ENCODE measurements at regions not wholly inside any gene's neighbourhood (a gene's known extent, or its start where the extent isn't known, plus 50 kb on each side); places are given as distances from the start of the nearest gene placed in this dataset.

DNA sequence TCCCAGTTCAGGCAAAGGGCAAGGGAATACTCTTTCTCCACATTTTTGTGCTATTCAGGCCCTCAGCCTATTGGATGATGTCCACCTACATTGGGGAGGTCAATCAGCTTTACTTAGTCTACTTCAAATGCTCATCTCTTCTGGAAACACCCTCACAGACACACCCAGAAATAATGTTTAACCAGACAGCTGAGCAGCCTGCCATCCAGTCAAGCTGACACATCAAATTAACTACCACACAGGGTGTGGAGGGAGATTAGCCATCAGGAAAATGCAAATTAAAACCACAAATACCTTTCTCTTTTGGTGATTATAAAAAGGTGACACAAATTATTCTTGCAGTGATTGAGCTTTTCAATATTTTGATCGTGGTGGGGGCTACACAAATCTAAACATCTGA is 74.7 kb upstream of the FZD8 start:
- no peak overlapping the region for H2AK5ac ChIP-seq (ENCODE audit: low read depth, low read length)
- no peaks in the 10 kb centered on the region for H3K36me3 ChIP-seq (ENCODE audit: control insufficient read depth, insufficient read depth, low read length)
- no peaks in the 10 kb centered on the region for H3K4me1 ChIP-seq (ENCODE audit: control insufficient read depth, insufficient read depth, low read length)
- H3K4me3 ChIP-seq (ENCODE audit: insufficient read depth, low read depth, low read length) = no peak overlapping the region
- H2BK15ac ChIP-seq (ENCODE audit: low read depth, low read length) = no peak overlapping the region
- H4K5ac ChIP-seq (ENCODE audit: low read depth, low read length) = no peak overlapping the region
- H3K79me1 ChIP-seq (ENCODE audit: low read depth in 1 of 2, low read length in 2 of 2) = no peaks in the 10 kb centered on the region
- in situ Hi-C loops (cut with MboI; ENCODE audit: low sequenced_read_pairs) (no loop called here), intact Hi-C loops (cut with micrococcal nuclease) (no loop called here), dilution Hi-C loops (cut with HindIII; ENCODE audit: low sequenced_read_pairs, unreplicated experiment) (no loop called here)
- peaks cover 12% of the 10 kb centered on the region; the same call in 1 of the 2 replicates for H3K27me3 ChIP-seq (ENCODE audit: control insufficient read depth, insufficient read depth, low read length)
- POLR2A ChIA-PET (ENCODE audit: unreplicated experiment) = no interaction called here
- no peak overlapping the region for H3K4ac ChIP-seq (ENCODE audit: low read depth, low read length)
- WGBS, 2 experiments (ENCODE audit: extremely low coverage in 2 of 2, insufficient read length in 1 of 2) = no CpG with 5 or more reads among the region's 1 CpG
- no TSS peak for BruUV-seq (replicated peaks)
- no peak overlapping the region for H2AFZ ChIP-seq (replicated peaks; ENCODE audit: low read length, poor library complexity)
- no peak overlapping the region for H3K9ac ChIP-seq (ENCODE audit: low read depth, low read length)
- ATAC-seq (ENCODE audit: low read depth) = no peak
- no peak overlapping the region for H4K8ac ChIP-seq (ENCODE audit: low read depth in 2 of 2, low read length in 2 of 2)
- no peak overlapping the region for H3K56ac ChIP-seq (ENCODE audit: extremely low read depth, insufficient read depth, low read length)
- no peak for TF ChIP-seq MXI1 (IDR thresholded peaks at IDR 0.05; ENCODE audit: borderline replicate concordance, low read depth, low read length)
- no peak for TF ChIP-seq SMC3 (IDR thresholded peaks at IDR 0.05; ENCODE audit: low read depth, low read length)
- no peak for TF ChIP-seq BHLHE40 (IDR thresholded peaks at IDR 0.05; ENCODE audit: low read depth, low read length)
- no peak for TF ChIP-seq MAFK (IDR thresholded peaks at IDR 0.05; ENCODE audit: low read depth, low read length)
- TF ChIP-seq, protein P1, sequence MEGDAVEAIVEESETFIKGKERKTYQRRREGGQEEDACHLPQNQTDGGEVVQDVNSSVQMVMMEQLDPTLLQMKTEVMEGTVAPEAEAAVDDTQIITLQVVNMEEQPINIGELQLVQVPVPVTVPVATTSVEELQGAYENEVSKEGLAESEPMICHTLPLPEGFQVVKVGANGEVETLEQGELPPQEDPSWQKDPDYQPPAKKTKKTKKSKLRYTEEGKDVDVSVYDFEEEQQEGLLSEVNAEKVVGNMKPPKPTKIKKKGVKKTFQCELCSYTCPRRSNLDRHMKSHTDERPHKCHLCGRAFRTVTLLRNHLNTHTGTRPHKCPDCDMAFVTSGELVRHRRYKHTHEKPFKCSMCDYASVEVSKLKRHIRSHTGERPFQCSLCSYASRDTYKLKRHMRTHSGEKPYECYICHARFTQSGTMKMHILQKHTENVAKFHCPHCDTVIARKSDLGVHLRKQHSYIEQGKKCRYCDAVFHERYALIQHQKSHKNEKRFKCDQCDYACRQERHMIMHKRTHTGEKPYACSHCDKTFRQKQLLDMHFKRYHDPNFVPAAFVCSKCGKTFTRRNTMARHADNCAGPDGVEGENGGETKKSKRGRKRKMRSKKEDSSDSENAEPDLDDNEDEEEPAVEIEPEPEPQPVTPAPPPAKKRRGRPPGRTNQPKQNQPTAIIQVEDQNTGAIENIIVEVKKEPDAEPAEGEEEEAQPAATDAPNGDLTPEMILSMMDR (conservative IDR thresholded peaks at IDR 0.05; ENCODE audit: low read depth, low read length) = no peak
- TF ChIP-seq RFX5 (IDR thresholded peaks at IDR 0.05; ENCODE audit: low read depth, low read length) = no peak
- TF ChIP-seq RAD21 (IDR thresholded peaks at IDR 0.05; ENCODE audit: low read length) = no peak
- TF ChIP-seq, protein P2, sequence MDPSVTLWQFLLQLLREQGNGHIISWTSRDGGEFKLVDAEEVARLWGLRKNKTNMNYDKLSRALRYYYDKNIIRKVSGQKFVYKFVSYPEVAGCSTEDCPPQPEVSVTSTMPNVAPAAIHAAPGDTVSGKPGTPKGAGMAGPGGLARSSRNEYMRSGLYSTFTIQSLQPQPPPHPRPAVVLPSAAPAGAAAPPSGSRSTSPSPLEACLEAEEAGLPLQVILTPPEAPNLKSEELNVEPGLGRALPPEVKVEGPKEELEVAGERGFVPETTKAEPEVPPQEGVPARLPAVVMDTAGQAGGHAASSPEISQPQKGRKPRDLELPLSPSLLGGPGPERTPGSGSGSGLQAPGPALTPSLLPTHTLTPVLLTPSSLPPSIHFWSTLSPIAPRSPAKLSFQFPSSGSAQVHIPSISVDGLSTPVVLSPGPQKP (IDR thresholded peaks at IDR 0.05; ENCODE audit: borderline replicate concordance, low read depth, low read length) = no peak
- TF ChIP-seq POLR2A (IDR thresholded peaks at IDR 0.05; ENCODE audit: low read depth, low read length) = no peak
- TF ChIP-seq, protein P3, sequence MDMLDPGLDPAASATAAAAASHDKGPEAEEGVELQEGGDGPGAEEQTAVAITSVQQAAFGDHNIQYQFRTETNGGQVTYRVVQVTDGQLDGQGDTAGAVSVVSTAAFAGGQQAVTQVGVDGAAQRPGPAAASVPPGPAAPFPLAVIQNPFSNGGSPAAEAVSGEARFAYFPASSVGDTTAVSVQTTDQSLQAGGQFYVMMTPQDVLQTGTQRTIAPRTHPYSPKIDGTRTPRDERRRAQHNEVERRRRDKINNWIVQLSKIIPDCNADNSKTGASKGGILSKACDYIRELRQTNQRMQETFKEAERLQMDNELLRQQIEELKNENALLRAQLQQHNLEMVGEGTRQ (IDR thresholded peaks at IDR 0.05; ENCODE audit: low read depth, low read length) = no peak
- no peak for TF ChIP-seq FOS (IDR thresholded peaks at IDR 0.05; ENCODE audit: low read depth, low read length)
- TF ChIP-seq MAZ (IDR thresholded peaks at IDR 0.05; ENCODE audit: borderline replicate concordance, low read depth, low read length) = no peak
- TF ChIP-seq NFE2L2 (IDR thresholded peaks at IDR 0.05; ENCODE audit: low read depth, low read length) = no peak
- TF ChIP-seq RCOR1 (IDR thresholded peaks at IDR 0.05; ENCODE audit: insufficient replicate concordance, low read length) = no peak
- TF ChIP-seq CHD1 (IDR thresholded peaks at IDR 0.05; ENCODE audit: low read depth, low read length) = no peak
- no peaks in the 10 kb centered on the region for H3K9me1 ChIP-seq (ENCODE audit: insufficient read depth, low read length)
- H2BK20ac ChIP-seq (ENCODE audit: low read depth, low read length) = no peak overlapping the region
- H3K23ac ChIP-seq (ENCODE audit: low read depth, low read length) = no peak overlapping the region
- H3K14ac ChIP-seq (replicated peaks; ENCODE audit: low read depth, low read length) = no peak overlapping the region
- no peak overlapping the region for H3K18ac ChIP-seq (ENCODE audit: low read depth, low read length)
- no peaks in the 10 kb centered on the region for H3K9me3 ChIP-seq (ENCODE audit: control insufficient read depth, insufficient read depth, low read length)
- no peak overlapping the region for H3K27ac ChIP-seq (ENCODE audit: insufficient read depth, low read length)
- H4K91ac ChIP-seq (ENCODE audit: insufficient read depth, low read depth, low read length) = no peak overlapping the region
- no peak overlapping the region for H3K4me2 ChIP-seq (ENCODE audit: low read depth, low read length)
- no peak overlapping the region for H2AK9ac ChIP-seq (replicated peaks; ENCODE audit: low read depth, low read length, poor library complexity)
- no peak overlapping the region for H2BK5ac ChIP-seq (ENCODE audit: low read depth, low read length, poor library complexity, severe bottlenecking)
- no peak for DNase-seq
- CTCF ChIA-PET = no interaction called here
- H2BK120ac ChIP-seq (ENCODE audit: low read depth, low read length) = no peak overlapping the region
- H4K20me1 ChIP-seq (ENCODE audit: insufficient read depth, low read length) = no peaks in the 10 kb centered on the region

Data from IMR-90 (cell line).